ENCODE measurements at regions not wholly inside any gene's neighbourhood (a gene's known extent, or its start where the extent isn't known, plus 50 kb on each side); places are given as distances from the start of the nearest gene placed in this dataset.

DNA sequence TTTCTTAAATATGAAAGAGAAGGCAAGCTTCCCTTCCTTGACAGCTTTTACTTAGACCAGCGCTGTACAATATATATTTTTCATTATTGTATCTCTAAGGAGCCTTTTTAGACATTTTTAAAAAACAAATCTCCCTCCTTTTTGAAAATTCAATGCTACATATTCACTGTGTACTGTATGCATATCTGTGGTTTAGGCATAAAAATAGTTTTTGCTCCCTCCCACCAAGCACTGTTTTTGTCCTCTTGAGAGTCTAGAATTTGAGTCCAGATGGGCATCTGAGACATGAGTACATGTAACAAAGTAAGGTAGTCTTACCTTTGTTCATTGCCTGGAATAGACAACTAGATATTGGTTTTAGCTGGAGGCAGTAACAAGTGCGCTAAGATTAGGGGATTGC, 488.5 kb upstream of the RUNX1 start:
- H3K27ac Mint-ChIP-seq = no peak overlapping the region
- POLR2A ChIA-PET = no interaction called here
- peaks cover 3% of the 10 kb centered on the region for H3K27me3 Mint-ChIP-seq
- no peaks in the 10 kb centered on the region for H3K36me3 Mint-ChIP-seq (ENCODE audit: low read depth)
- DNase-seq (no peak), ATAC-seq (no peak)
- CTCF ChIA-PET = no interaction called here
- TF ChIP-seq, protein P1, sequence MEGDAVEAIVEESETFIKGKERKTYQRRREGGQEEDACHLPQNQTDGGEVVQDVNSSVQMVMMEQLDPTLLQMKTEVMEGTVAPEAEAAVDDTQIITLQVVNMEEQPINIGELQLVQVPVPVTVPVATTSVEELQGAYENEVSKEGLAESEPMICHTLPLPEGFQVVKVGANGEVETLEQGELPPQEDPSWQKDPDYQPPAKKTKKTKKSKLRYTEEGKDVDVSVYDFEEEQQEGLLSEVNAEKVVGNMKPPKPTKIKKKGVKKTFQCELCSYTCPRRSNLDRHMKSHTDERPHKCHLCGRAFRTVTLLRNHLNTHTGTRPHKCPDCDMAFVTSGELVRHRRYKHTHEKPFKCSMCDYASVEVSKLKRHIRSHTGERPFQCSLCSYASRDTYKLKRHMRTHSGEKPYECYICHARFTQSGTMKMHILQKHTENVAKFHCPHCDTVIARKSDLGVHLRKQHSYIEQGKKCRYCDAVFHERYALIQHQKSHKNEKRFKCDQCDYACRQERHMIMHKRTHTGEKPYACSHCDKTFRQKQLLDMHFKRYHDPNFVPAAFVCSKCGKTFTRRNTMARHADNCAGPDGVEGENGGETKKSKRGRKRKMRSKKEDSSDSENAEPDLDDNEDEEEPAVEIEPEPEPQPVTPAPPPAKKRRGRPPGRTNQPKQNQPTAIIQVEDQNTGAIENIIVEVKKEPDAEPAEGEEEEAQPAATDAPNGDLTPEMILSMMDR (IDR thresholded peaks at IDR 0.05) = no peak
- H3K4me3 Mint-ChIP-seq = no peak overlapping the region
- intact Hi-C loops (cut with micrococcal nuclease) = no loop called here
- peaks cover 9% of the 10 kb centered on the region for H3K9me3 Mint-ChIP-seq
- H3K4me1 Mint-ChIP-seq (ENCODE audit: low read depth) = no peaks in the 10 kb centered on the region

DNA sequence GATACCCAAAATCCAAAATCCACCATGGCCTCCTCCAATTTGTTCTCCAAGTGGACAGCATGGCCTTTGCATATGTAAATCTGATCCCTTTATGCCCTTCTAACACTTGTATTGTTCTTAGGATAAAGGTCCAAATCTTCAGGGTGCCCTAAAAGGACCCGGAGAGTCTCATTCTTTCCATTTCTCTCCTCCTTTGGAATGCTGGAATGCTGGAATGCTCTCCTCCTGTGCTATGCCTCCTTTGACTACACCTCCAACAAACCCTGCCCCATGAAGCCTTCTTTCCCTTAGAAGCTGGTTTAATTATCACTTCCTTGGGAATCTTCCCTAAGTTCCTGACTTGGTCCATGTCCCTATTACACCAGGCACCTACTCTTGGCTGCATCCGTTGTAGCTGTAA, 484.8 kb upstream of the RUNX1 start:
- CTCF ChIA-PET = no interaction called here
- POLR2A ChIA-PET = no interaction called here
- Mint-ChIP-seq H3K4me3 (no peak overlapping the region), H3K36me3 (ENCODE audit: low read depth) (no peaks in the 10 kb centered on the region), H3K27ac (no peak overlapping the region), H3K27me3 (no peaks in the 10 kb centered on the region), H3K4me1 (ENCODE audit: low read depth) (peaks cover 12% of the 10 kb centered on the region), H3K9me3 (peaks cover 9% of the 10 kb centered on the region)
- intact Hi-C loops (cut with micrococcal nuclease) = no loop called here
- DNase-seq = no peak
- ATAC-seq = no peak
- TF ChIP-seq, protein P1 (IDR thresholded peaks at IDR 0.05) = no peak

DNA sequence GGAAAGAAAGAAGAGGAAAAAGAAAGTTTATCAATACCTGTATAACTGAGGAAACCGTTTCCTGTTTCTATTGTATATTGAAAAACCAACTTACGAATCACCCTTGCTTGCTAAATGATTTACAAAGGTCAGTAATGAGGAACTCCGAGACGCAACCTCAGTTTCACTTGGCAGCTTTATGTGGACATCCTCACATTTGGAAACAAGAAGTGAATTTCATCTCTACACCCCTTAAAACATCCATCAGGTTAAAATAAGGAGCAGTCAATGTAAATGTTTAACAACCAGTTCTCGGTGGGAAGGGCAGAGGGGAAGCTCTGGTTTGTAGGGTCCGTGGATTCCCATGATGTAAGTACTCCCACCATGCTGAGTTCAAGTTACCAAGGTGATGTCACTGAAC, 481.7 kb upstream of the RUNX1 start:
- POLR2A ChIA-PET = no interaction called here
- ATAC-seq (no peak), DNase-seq (no peak)
- peaks cover 35% of the 10 kb centered on the region for H3K4me1 Mint-ChIP-seq (ENCODE audit: low read depth)
- no peak overlapping the region for H3K27ac Mint-ChIP-seq
- H3K36me3 Mint-ChIP-seq (ENCODE audit: low read depth) = no peaks in the 10 kb centered on the region
- CTCF ChIA-PET = no interaction called here
- peaks cover 4% of the 10 kb centered on the region for H3K9me3 Mint-ChIP-seq
- intact Hi-C loops (cut with micrococcal nuclease) = no loop called here
- H3K4me3 Mint-ChIP-seq = no peak overlapping the region
- H3K27me3 Mint-ChIP-seq = no peaks in the 10 kb centered on the region
- TF ChIP-seq, protein P1 (IDR thresholded peaks at IDR 0.05) = no peak

DNA sequence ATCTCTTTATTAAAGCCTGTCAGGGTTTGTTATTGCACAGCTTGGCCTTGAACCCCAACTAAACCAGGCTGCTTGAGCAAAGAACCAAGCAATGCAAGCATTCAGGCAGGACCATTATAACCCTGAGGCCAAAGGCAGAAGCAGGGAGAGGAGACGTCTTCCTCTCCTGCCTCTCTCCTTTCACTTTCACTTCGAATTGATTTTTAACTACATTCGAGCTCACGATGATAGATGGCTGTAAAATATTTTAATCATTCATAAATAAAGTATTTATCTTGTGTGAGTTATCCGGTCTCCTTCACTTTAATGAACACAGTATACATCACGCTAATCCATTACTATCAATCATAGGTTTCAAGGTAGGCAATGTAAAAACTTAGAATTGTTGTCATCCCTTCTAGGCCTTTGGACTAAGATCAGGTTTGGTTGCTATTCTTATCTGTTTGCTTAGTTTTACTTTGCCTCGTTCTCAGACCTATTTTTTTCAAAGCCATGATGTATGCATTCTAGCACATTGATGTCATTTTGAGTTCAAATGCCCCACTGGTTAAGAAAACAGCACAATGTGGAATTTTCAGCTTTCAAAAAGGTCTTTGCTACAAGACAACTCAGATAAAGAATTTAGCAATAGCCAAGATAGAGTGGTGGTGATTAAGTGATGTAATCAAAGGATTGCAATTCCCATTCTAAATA, 480.2 kb upstream of the RUNX1 start:
- intact Hi-C loops (cut with micrococcal nuclease) = no loop called here

More for the DNA sequence above, 480.2 kb upstream of the RUNX1 start:
- ATAC-seq (peak; percentile 48), DNase-seq (peak; percentile 7)
- no peaks in the 10 kb centered on the region for H3K27me3 Mint-ChIP-seq
- no peaks in the 10 kb centered on the region for H3K9me3 Mint-ChIP-seq
- H3K4me3 Mint-ChIP-seq = peak overlapping the region; percentile 70
- ChIA-PET CTCF (no interaction called here), POLR2A (no interaction called here)
- H3K27ac Mint-ChIP-seq = peak overlapping the region; percentile 88
- H3K36me3 Mint-ChIP-seq (ENCODE audit: low read depth) = no peaks in the 10 kb centered on the region
- peaks cover 45% of the 10 kb centered on the region for H3K4me1 Mint-ChIP-seq (ENCODE audit: low read depth)
- TF ChIP-seq, protein P1 (IDR thresholded peaks at IDR 0.05) = no peak

All from activated CD8-positive, alpha-beta T cell treated with anti-CD3 and anti-CD28 coated beads for 36 hours (primary cell).